Epithelial cell of esophagus (primary cell): ENCODE measurements at regions not wholly inside any gene's neighbourhood (a gene's known extent, or its start where the extent isn't known, plus 50 kb on each side); places are given as distances from the start of the nearest gene placed in this dataset.

Experiments used
- DNase-seq: peaks from one replicate; pipeline ENCODE4 v3.0.0; 2010; ENCODE audit warnings: low read depth
- H3K4me3 ChIP-seq: 2 replicates; pipeline ENCODE4 v1.5.1; 2011; ENCODE audit warnings: mild to moderate bottlenecking, low read length, control low read depth
- TF ChIP-seq, protein P1 (sequence below): IDR thresholded peaks from 2 replicates; pipeline ENCODE4 v1.5.1; 2011; ENCODE audit warnings: low read depth, mild to moderate bottlenecking, low read length, control low read depth, inconsistent platforms; ENCODE audit not compliant: insufficient read depth; ENCODE audit errors: missing control alignments

DNA sequence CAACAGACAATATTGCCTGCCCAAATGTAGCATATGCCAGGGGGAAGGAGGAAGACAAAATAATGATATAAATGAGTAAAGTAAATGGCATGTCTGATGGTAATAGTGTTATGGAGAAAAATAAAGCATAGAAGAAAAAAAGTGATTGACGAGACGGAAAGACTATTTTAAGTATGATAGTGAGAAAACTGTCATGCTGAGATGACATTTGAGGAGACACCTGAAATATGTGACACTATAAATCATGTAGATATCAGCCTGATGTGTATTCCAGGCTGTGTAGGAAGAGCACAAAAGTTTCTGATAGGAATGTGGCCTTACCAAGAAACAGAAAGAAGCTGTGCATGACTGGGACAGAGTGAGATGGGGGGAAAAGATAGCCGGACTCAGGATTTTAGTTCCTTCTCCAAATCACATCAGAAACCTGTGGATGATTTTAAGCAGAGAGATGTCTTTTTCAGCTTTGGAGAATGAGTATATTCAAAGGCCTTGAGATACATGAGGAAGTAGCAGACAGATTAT, 387.3 kb upstream of the SYT4 start:
- TF ChIP-seq, protein P1, sequence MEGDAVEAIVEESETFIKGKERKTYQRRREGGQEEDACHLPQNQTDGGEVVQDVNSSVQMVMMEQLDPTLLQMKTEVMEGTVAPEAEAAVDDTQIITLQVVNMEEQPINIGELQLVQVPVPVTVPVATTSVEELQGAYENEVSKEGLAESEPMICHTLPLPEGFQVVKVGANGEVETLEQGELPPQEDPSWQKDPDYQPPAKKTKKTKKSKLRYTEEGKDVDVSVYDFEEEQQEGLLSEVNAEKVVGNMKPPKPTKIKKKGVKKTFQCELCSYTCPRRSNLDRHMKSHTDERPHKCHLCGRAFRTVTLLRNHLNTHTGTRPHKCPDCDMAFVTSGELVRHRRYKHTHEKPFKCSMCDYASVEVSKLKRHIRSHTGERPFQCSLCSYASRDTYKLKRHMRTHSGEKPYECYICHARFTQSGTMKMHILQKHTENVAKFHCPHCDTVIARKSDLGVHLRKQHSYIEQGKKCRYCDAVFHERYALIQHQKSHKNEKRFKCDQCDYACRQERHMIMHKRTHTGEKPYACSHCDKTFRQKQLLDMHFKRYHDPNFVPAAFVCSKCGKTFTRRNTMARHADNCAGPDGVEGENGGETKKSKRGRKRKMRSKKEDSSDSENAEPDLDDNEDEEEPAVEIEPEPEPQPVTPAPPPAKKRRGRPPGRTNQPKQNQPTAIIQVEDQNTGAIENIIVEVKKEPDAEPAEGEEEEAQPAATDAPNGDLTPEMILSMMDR: no peak
- no peak for DNase-seq

DNA sequence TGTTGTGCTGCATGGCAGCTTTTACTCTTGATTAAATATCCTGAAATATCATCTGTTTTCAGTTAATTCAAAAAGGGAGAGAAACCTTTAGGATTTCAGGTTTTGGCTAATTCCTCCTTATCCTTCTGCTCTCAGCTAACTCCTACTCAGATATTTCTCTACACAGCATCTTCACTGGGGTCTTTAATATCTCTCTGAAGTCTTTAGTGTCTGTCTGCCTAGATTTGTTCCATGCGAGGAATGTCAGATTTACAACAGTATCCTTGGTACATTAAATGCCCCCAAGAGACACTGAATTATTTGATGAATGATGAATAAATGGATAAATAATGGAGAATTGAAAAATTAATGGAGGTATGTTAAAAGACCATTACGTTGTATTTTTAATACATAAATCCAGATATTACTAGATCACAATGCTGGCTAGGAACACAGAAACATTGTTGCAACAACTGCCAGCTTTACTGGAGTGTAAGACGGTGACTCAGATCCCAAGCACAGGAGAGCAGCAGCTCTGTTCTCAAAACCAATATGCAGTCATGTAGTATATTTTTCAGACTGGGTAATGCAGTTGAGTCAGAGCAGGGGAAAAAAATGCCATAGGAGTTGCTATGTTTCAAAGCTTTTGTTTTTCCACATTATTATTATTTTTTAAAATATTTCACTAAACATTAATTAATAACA, 388.0 kb upstream of the SYT4 start:
- no peak overlapping the region for H3K4me3 ChIP-seq
- TF ChIP-seq, protein P1: no peak
- DNase-seq: peak; percentile 88

More for the DNA sequence above, 387.3 kb upstream of the SYT4 start:
- H3K4me3 ChIP-seq: no peak overlapping the region

GRCh38 chr18:43668866-43669265, 391.6 kb upstream of the SYT4 start:
- TF ChIP-seq, protein P1: no peak
- H3K4me3 ChIP-seq: no peak overlapping the region
- DNase-seq: no peak

DNA sequence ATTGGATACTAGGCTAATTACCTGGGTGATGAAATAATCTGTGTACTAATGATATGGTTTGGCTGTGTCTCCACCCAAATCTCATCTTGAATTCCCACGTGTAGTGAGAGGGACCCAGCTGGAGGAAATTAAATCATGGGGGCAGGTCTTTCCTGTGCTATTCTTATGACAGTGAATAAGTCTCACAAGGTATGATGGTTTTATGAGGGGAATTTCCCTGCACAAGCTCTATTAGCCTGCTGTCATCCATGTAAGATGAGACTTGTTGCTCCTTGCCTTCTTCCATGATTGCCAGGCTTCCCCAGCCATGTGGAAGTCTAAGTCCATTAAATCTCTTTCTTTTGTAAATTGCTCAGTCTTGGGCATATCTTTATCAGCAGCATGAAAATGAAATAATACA, 394.1 kb upstream of the SYT4 start:
- H3K4me3 ChIP-seq: no peak overlapping the region
- DNase-seq: peak; percentile 47
- TF ChIP-seq, protein P1: no peak

GRCh38 chr18:43680096-43680495, 402.8 kb upstream of the SYT4 start:
- peak; percentile 6 for DNase-seq
- TF ChIP-seq, protein P1: no peak
- no peak overlapping the region for H3K4me3 ChIP-seq

DNA sequence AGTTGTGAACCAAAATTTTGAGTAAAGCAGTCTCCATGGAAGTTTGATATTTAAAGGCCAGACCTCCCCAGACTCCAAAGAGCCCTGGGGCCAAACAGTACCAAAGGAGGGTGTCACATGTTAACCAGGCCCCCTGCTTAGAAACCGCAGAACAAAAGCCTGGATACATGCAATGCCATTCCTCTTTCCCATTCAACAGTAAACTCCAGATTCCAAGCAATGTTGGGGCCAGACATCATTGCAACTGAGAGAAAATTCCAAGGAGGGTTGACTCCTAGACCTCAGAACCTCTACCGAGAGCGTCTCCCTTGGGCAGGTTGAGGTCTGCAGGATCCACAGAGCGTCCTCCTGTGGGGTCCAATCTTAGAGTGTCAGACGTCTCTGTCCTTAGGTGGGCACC, 404.4 kb upstream of the SYT4 start:
- H3K4me3 ChIP-seq: no peak overlapping the region
- no peak for DNase-seq
- TF ChIP-seq, protein P1: no peak

DNA sequence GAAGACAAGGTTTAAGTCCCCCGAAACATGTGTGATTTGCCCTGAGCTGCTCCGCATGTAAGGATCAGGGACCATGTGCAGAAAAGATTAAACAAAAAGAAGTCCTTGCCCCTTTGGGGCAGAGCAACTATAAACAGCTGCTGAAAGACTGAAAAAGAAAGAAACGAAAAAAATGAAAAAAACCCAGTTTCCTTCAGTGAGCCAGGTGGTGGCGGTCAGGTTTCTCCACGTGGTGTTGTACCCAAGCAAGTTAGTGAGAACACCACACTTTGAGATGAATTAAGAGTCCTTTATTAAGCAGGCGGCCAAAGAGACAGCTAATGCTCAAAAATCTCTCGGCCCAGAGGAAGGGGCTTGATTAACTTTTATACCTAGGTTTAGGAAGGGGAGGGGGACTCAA, 404.9 kb upstream of the SYT4 start:
- H3K4me3 ChIP-seq: no peak overlapping the region

More for the DNA sequence above, 404.9 kb upstream of the SYT4 start:
- TF ChIP-seq, protein P1: no peak
- DNase-seq: no peak
